Spleen (tissue), 7 donors: ENCODE measurements at regions not wholly inside any gene's neighbourhood (a gene's known extent, or its start where the extent isn't known, plus 50 kb on each side); places are given as distances from the start of the nearest gene placed in this dataset.

Experiments used
- CTCF ChIP-seq, 11 experiments: fragments of 200-600 bp in 7 of 11; fragments of 450-650 bp in 4 of 11; sonication (generic) in 4 of 11; IDR thresholded peaks in 8 of 11; conservative IDR thresholded peaks in 3 of 11; 1 replicate in 7 of 11; 2 replicates in 4 of 11; pipeline versions ENCODE4 v1.4.0 to v1.8.0; 2016 to 2021; ENCODE audit warnings: antibody characterized with exemption in 11 of 11, inconsistent platforms in 4 of 11, mild to moderate bottlenecking in 1 of 11
- POLR2A ChIP-seq, 3 donors: fragments of 450-650 bp; IDR thresholded peaks; one replicate each; pipeline ENCODE4 v1.5.1; 2017; ENCODE audit warnings: antibody characterized with exemption in 3 of 3, mild to moderate bottlenecking in 1 of 3
- POLR2AphosphoS5 ChIP-seq, 3 donors: sonication (generic); formaldehyde crosslinking; IDR thresholded peaks; one replicate each; pipeline ENCODE4 v1.5.1; 2017; ENCODE audit warnings: antibody characterized with exemption in 3 of 3
- donor health status: DM: no; HTN: no; CAD: no; lungs with moderate emphysema.
- donor health status: DM: no; HTN: no; CAD: no.
- donor health status: DM: no; HTN: no; CAD: no.

- no peak for TF ChIP-seq POLR2A (IDR thresholded peaks at IDR 0.05)
- no peak for TF ChIP-seq POLR2AphosphoS5 (IDR thresholded peaks at IDR 0.05)
- TF ChIP-seq CTCF (IDR thresholded peaks at IDR 0.05 in 8 of 11, conservative IDR thresholded peaks at IDR 0.05 in 3 of 11): no peak
These were observed 245.7 kb upstream of the CIBAR2 start for GRCh38 chr16:85357924-85358505.
